Prostate gland (tissue), 2 donors: ENCODE measurements at regions not wholly inside any gene's neighbourhood (a gene's known extent, or its start where the extent isn't known, plus 50 kb on each side); places are given as distances from the start of the nearest gene placed in this dataset.
"Not testable (repeated sequence)": the region's sequence is repeated elsewhere in the genome, so short reads cannot be mapped to it uniquely, and the experiment has no call there.

Source experiments
- DNase-seq: peaks from one replicate; pipeline ENCODE4 v3.0.0-alpha.2; 2019; ENCODE audit warnings: low spot score
- H3K27ac ChIP-seq, 2 donors: fragments of 200-600 bp; sonication (generic); 2 replicates each; pipeline ENCODE4 v1.5.1; 2017 to 2019
- H3K27me3 ChIP-seq: fragments of 200-600 bp; sonication (generic); replicated peaks from 2 replicates; pipeline ENCODE4 v1.5.1; 2019; ENCODE audit not compliant: insufficient read depth
- H3K36me3 ChIP-seq, 2 donors: fragments of 200-600 bp; sonication (generic); 1 replicate in 1 of 2; 2 replicates in 1 of 2; pipeline versions ENCODE4 v1.5.1 to v1.8.1; 2017 to 2019
- H3K4me1 ChIP-seq: fragments of 200-600 bp; sonication (generic); replicated peaks from 2 replicates; pipeline ENCODE4 v1.5.1; 2019
- H3K4me3 ChIP-seq, 2 donors: fragments of 200-600 bp; sonication (generic); 2 replicates each; pipeline ENCODE4 v1.5.1; 2017 to 2019
- H3K9me3 ChIP-seq: fragments of 200-600 bp; sonication (generic); 2 replicates; pipeline ENCODE4 v1.5.1; 2017
- POLR2A ChIP-seq: fragments of 450-650 bp; IDR thresholded peaks from one replicate; pipeline ENCODE4 v1.6.1; 2016; ENCODE audit warnings: antibody characterized with exemption, mild to moderate bottlenecking
- POLR2AphosphoS5 ChIP-seq: sonication (generic); formaldehyde crosslinking; IDR thresholded peaks from one replicate; pipeline ENCODE4 v1.6.1; 2017; ENCODE audit warnings: antibody characterized with exemption
- WGBS: methylation state at CpG from one replicate; pipeline ENCODE4 v1.1.5; 2018; 5-methylcytosine and 5-hydroxymethylcytosine counted together
- intact Hi-C: fragments of 100-400 bp; cut with DNase I; formaldehyde crosslinking; loops from one replicate; pipeline ENCODE4 v1.14.2; 2022
- TF ChIP-seq, protein P1 (sequence below), 4 experiments: fragments of 200-600 bp in 2 of 4; fragments of 450-650 bp in 2 of 4; sonication (generic) in 2 of 4; IDR thresholded peaks; 1 replicate in 3 of 4; 2 replicates in 1 of 4; pipeline ENCODE4 v1.5.1; 2016 to 2019; ENCODE audit warnings: antibody characterized with exemption in 4 of 4, mild to moderate bottlenecking in 2 of 4, moderate library complexity in 2 of 4

GRCh38 chr5:12095808-12096281, 191.6 kb upstream of the CTNND2 start:
- Histone ChIP-seq H3K9me3 (no peaks in the 10 kb centered on the region), H3K27me3 (no peaks in the 10 kb centered on the region), H3K27ac (no peak overlapping the region), H3K4me1 (no peaks in the 10 kb centered on the region), H3K36me3 (no peaks in the 10 kb centered on the region), H3K4me3 (no peak overlapping the region)
- WGBS, result 65% methylated on average over 1 of the region's 1 CpG
- intact Hi-C loops, result no loop called here
- TF ChIP-seq POLR2A, result no peak
- no peak for TF ChIP-seq POLR2AphosphoS5
- TF ChIP-seq, protein P1, sequence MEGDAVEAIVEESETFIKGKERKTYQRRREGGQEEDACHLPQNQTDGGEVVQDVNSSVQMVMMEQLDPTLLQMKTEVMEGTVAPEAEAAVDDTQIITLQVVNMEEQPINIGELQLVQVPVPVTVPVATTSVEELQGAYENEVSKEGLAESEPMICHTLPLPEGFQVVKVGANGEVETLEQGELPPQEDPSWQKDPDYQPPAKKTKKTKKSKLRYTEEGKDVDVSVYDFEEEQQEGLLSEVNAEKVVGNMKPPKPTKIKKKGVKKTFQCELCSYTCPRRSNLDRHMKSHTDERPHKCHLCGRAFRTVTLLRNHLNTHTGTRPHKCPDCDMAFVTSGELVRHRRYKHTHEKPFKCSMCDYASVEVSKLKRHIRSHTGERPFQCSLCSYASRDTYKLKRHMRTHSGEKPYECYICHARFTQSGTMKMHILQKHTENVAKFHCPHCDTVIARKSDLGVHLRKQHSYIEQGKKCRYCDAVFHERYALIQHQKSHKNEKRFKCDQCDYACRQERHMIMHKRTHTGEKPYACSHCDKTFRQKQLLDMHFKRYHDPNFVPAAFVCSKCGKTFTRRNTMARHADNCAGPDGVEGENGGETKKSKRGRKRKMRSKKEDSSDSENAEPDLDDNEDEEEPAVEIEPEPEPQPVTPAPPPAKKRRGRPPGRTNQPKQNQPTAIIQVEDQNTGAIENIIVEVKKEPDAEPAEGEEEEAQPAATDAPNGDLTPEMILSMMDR (IDR thresholded peaks at IDR 0.05), result no peak
- no peak for DNase-seq

DNA sequence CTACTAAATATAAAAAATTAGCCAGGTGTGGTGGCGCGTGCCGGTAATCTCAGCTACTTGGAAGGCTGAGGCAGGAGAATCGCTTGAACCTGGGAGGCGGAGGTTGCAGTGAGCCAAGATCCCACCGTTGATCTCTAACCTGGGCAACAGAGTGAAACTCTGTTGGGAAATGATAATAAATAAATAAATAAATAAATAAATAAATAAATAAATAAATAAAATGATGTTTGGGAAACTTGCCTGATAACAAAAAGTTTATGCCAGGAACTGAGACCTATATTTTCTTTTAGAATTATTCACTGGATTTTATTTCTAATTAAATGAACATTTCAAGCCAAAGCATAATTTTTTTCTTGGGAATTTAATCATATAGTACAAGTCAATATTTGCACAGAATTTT, 189.3 kb upstream of the CTNND2 start:
- 97% methylated on average over 6 of the region's 6 CpGs for WGBS
- TF ChIP-seq POLR2A (no peak), POLR2AphosphoS5 (no peak)
- TF ChIP-seq, protein P1 (IDR thresholded peaks at IDR 0.05), result no peak
- intact Hi-C loops, result no loop called here

DNA sequence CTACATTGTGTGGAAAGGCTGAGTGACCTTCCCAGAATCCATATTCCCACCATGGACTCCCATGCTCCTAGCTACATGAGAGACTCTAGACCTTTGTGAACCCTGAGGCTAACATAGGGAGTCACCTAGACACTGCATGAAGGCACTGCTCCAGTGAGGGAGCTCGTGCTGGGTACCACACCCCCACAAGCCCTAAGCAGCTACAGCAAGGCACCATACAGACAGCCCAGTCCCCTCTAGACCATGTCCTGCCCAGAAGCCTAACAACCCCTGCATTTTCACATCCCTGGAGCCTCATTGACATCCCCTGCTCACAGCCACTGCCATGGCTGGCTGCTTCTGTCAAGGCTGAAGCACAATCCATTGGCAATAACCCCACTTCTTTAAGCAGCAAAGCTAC, 176.5 kb upstream of the CTNND2 start:
- no peak overlapping the region for H3K27ac ChIP-seq
- no peak for TF ChIP-seq POLR2A
- no peak for TF ChIP-seq POLR2AphosphoS5
- TF ChIP-seq, protein P1 (IDR thresholded peaks at IDR 0.05), result no peak
- 56% methylated on average over 1 of the region's 1 CpG for WGBS
- H3K9me3 ChIP-seq, result no peaks in the 10 kb centered on the region
- intact Hi-C loops, result no loop called here
- no peaks in the 10 kb centered on the region for H3K36me3 ChIP-seq
- no peak for DNase-seq
- no peaks in the 10 kb centered on the region for H3K27me3 ChIP-seq
- no peak overlapping the region for H3K4me3 ChIP-seq
- no peaks in the 10 kb centered on the region for H3K4me1 ChIP-seq

More for the DNA sequence above, 189.3 kb upstream of the CTNND2 start:
- H3K36me3 ChIP-seq, result no peaks in the 10 kb centered on the region
- H3K9me3 ChIP-seq, result no peaks in the 10 kb centered on the region
- no peak for DNase-seq
- H3K27ac ChIP-seq, result no peak overlapping the region
- H3K4me3 ChIP-seq, result no peak overlapping the region
- no peaks in the 10 kb centered on the region for H3K27me3 ChIP-seq
- no peaks in the 10 kb centered on the region for H3K4me1 ChIP-seq

DNA sequence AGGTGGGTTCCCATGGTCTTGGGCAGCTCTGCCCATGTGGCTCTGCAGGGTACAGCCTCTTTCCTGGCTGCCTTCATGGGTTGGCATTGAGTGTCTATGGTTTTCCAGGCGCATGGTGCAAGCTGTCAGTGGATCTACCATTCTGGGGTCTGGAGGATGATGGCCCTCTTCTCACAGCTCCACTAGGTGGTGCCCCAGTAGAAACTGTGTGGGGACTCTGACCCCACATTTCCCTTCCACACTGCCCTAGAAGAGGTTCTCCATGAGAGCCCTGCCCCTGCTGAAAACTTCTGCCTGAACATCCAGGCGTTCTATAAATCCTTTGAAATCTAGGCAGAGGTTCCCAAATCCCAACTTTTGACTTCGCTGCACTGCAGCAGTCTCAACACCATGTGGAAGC, 174.0 kb upstream of the CTNND2 start:
- intact Hi-C loops, H3K4me3 ChIP-seq, DNase-seq, H3K9me3 ChIP-seq, H3K4me1 ChIP-seq, H3K27ac ChIP-seq, H3K27me3 ChIP-seq, H3K36me3 ChIP-seq: not testable (repeated sequence)
- WGBS, result 86% methylated on average over 3 of the region's 3 CpGs

DNA sequence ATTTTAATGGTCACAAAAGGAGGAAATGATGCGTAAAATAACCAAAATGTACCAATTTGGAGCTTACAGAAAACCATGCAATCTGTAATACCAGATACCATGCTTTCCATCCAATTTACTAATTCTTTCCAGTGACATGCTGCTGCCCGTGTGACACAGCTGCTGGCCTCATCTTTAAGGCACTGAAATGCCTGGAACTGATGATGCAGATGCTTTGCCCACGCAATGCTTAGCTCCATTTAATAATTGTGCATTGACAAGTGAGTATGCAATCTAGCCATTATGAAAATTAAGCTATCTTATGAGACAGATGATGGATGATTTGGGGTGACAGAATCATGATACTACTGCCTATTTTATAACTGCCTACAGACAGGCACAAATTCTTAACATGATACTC, 169.2 kb upstream of the CTNND2 start:
- 73% methylated on average over 3 of the region's 3 CpGs for WGBS
- intact Hi-C loops, result no loop called here
- Histone ChIP-seq H3K4me3 (no peak overlapping the region), H3K9me3 (no peaks in the 10 kb centered on the region), H3K27ac (no peak overlapping the region), H3K4me1 (no peaks in the 10 kb centered on the region), H3K27me3 (no peaks in the 10 kb centered on the region), H3K36me3 (no peaks in the 10 kb centered on the region)
- TF ChIP-seq POLR2A (no peak), POLR2AphosphoS5 (no peak)
- TF ChIP-seq, protein P1 (IDR thresholded peaks at IDR 0.05), result no peak
- DNase-seq, result no peak
